PC-9 (cell line): ENCODE measurements at regions not wholly inside any gene's neighbourhood (a gene's known extent, or its start where the extent isn't known, plus 50 kb on each side); places are given as distances from the start of the nearest gene placed in this dataset.
A peak's percentile ranks its signal among the peaks of the same experiment; 100 is the strongest.

Experiments used
- BruUV-seq: library from RNA; stranded (reverse); fragments of 400-500 nt; replicated peaks from 2 replicates; lab custom pipeline; 2021; lab: Mats Ljungman, UMichigan
- CTCF ChIA-PET: fragments of 300-600 bp; sonication (Branson Sonifier 250); formaldehyde crosslinking; loops from one replicate; lab custom pipeline; 2022; ENCODE audit warnings: antibody characterized with exemption; lab: Charles Lee
- POLR2A ChIA-PET: fragments of 300-600 bp; sonication (Branson Sonifier 250); formaldehyde crosslinking; loops from one replicate; lab custom pipeline; 2022; ENCODE audit warnings: antibody characterized with exemption; ENCODE audit not compliant: unreplicated experiment; lab: Charles Lee
- DNase-seq, 2 experiments: peaks; one replicate each; pipeline versions ENCODE4 v3.0.0 to v3.0.0-alpha.2; 2015 to 2022; ENCODE audit warnings: mixed read lengths in 1 of 2
- H2AFZ ChIP-seq: fragments of 200-600 bp; sonication (generic); 2 replicates; pipeline ENCODE4 v1.8.1; 2017; ENCODE audit warnings: antibody characterized with exemption
- H3F3A ChIP-seq: fragments of 200-600 bp; sonication (generic); 2 replicates; pipeline ENCODE4 v1.8.1; 2017; ENCODE audit warnings: antibody characterized with exemption, mild to moderate bottlenecking, low read depth; ENCODE audit not compliant: insufficient read depth
- H3K27ac ChIP-seq: fragments of 200-600 bp; sonication (generic); 2 replicates; pipeline ENCODE4 v1.6.1; 2016; ENCODE audit warnings: mixed run types
- H3K27me3 ChIP-seq: fragments of 200-600 bp; sonication (generic); 2 replicates; pipeline ENCODE4 v1.6.1; 2016; ENCODE audit warnings: low read depth, mixed run types; ENCODE audit not compliant: insufficient read depth
- H3K36me3 ChIP-seq: fragments of 200-600 bp; sonication (generic); 2 replicates; pipeline ENCODE4 v1.6.1; 2016; ENCODE audit warnings: low read depth, mixed run types
- H3K4me1 ChIP-seq: fragments of 200-600 bp; sonication (generic); replicated peaks from 2 replicates; pipeline ENCODE4 v1.6.1; 2016; ENCODE audit warnings: mixed run types; ENCODE audit not compliant: insufficient read depth
- H3K4me2 ChIP-seq: fragments of 200-600 bp; sonication (generic); 2 replicates; pipeline ENCODE4 v1.6.1; 2017; ENCODE audit warnings: mixed run types
- H3K4me3 ChIP-seq: fragments of 200-600 bp; sonication (generic); 2 replicates; pipeline ENCODE4 v1.6.1; 2016; ENCODE audit warnings: mixed run types
- H3K79me2 ChIP-seq: fragments of 200-600 bp; sonication (generic); 2 replicates; pipeline ENCODE4 v1.6.1; 2017; ENCODE audit warnings: low read depth, mixed run types
- H3K9me2 ChIP-seq: fragments of 200-600 bp; sonication (generic); 2 replicates; pipeline ENCODE4 v1.8.1; 2017; ENCODE audit warnings: mild to moderate bottlenecking; ENCODE audit not compliant: insufficient read depth
- H3K9me3 ChIP-seq: fragments of 200-600 bp; sonication (generic); 2 replicates; pipeline ENCODE4 v1.8.1; 2016; ENCODE audit warnings: low read depth; ENCODE audit not compliant: insufficient read depth
- H4K20me1 ChIP-seq: fragments of 200-600 bp; sonication (generic); 2 replicates; pipeline ENCODE4 v1.8.1; 2017; ENCODE audit not compliant: insufficient read depth
- EZH2 ChIP-seq: fragments of 200-600 bp; sonication (generic); IDR thresholded peaks from 2 replicates; pipeline ENCODE4 v1.8.0; 2017; ENCODE audit warnings: antibody characterized with exemption, low read depth
- intact Hi-C: fragments of 100-400 bp; cut with micrococcal nuclease; formaldehyde crosslinking; loops from one replicate; pipeline ENCODE4 v1.10.0; 2022; ENCODE audit not compliant: unreplicated experiment
- TF ChIP-seq, protein P1 (sequence below): fragments of 200-600 bp; sonication (generic); conservative IDR thresholded peaks from 2 replicates; pipeline ENCODE4 v1.6.1; 2017; ENCODE audit warnings: mixed run types, antibody characterized with exemption, mild to moderate bottlenecking, moderate library complexity

- no peak for DNase-seq
- Histone ChIP-seq H4K20me1 (no peaks in the 10 kb centered on the region; the same call in 1 of the 2 replicates), H3K4me2 (no peak overlapping the region), H3K4me1 (no peaks in the 10 kb centered on the region), H2AFZ (no peak overlapping the region), H3K79me2 (no peaks in the 10 kb centered on the region), H3K9me3 (no peaks in the 10 kb centered on the region), H3K4me3 (no peak overlapping the region), H3F3A (no peaks in the 10 kb centered on the region), H3K36me3 (no peaks in the 10 kb centered on the region), H3K9me2 (0 out of 2 replicates have a peak, but pooled peaks cover 4% of the 10 kb centered on the region), H3K27ac (no peak overlapping the region), H3K27me3 (no peaks in the 10 kb centered on the region)
- TF ChIP-seq EZH2: no peak
- TF ChIP-seq, protein P1, sequence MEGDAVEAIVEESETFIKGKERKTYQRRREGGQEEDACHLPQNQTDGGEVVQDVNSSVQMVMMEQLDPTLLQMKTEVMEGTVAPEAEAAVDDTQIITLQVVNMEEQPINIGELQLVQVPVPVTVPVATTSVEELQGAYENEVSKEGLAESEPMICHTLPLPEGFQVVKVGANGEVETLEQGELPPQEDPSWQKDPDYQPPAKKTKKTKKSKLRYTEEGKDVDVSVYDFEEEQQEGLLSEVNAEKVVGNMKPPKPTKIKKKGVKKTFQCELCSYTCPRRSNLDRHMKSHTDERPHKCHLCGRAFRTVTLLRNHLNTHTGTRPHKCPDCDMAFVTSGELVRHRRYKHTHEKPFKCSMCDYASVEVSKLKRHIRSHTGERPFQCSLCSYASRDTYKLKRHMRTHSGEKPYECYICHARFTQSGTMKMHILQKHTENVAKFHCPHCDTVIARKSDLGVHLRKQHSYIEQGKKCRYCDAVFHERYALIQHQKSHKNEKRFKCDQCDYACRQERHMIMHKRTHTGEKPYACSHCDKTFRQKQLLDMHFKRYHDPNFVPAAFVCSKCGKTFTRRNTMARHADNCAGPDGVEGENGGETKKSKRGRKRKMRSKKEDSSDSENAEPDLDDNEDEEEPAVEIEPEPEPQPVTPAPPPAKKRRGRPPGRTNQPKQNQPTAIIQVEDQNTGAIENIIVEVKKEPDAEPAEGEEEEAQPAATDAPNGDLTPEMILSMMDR: no peak
- intact Hi-C loops: no loop called here
- CTCF ChIA-PET: no interaction called here
- POLR2A ChIA-PET: no interaction called here
- BruUV-seq: no TSS peak
Measured at GRCh38 chr11:82321206-82321605, 412.5 kb downstream of the FAM181B start.

DNA sequence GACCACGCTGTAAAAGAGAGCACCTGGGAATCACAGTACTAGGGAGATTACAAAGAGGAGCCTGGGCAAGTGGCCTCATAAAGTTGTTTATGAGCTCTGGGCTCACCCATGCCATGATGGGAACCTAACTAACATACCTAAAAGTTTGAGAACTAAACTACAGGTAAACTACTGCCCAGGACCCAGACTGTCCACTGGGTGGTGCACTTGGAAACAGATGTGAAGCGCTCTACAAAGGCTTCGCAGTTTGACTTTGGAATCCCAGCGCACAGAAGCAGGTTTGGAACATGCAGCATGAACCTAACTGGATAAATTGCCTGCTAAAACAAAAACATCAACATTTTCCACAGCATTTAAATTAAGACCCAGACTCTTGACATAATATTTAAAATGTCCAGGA is 418.6 kb downstream of the FAM181B start:
- intact Hi-C loops: no loop called here
- DNase-seq: peak in 1 of 2 experiments; percentile 5
- Histone ChIP-seq H4K20me1 (no peaks in the 10 kb centered on the region; the same call in 1 of the 2 replicates), H3K4me1 (no peaks in the 10 kb centered on the region), H3K9me3 (no peaks in the 10 kb centered on the region), H2AFZ (no peak overlapping the region), H3K79me2 (no peaks in the 10 kb centered on the region), H3K36me3 (no peaks in the 10 kb centered on the region), H3K4me3 (no peak overlapping the region), H3K4me2 (no peak overlapping the region), H3K27me3 (no peaks in the 10 kb centered on the region), H3F3A (no peaks in the 10 kb centered on the region), H3K9me2 (0 out of 2 replicates have a peak, but pooled peaks cover 4% of the 10 kb centered on the region), H3K27ac (no peak overlapping the region)
- CTCF ChIA-PET: no interaction called here
- no TSS peak for BruUV-seq
- POLR2A ChIA-PET: no interaction called here
- TF ChIP-seq, protein P1: peak; percentile 61
- no peak for TF ChIP-seq EZH2

DNA sequence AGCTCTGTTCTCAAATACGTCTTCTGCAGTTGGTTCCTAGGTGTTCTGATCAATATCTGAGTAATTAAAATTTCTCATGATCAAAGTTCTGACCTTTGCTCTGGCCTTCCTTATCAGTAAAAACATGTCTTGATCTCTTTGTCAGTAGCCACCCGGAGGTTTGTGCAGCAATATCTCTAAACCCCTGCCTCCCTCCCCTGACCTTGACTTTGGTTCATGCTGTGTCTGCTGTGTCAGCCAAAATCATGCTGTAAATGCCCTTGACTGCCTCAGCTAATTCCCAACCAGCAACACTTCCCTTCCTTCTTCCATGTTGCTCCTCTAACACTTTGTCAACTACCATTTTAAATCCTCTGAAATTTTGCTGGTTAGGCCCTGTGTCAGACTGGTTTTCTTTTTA is 424.7 kb downstream of the FAM181B start:
- CTCF ChIA-PET: no interaction called here
- Histone ChIP-seq H4K20me1 (no peaks in the 10 kb centered on the region), H3F3A (no peaks in the 10 kb centered on the region), H3K4me3 (no peak overlapping the region), H3K36me3 (no peaks in the 10 kb centered on the region), H3K27me3 (no peaks in the 10 kb centered on the region), H3K9me3 (no peaks in the 10 kb centered on the region), H3K79me2 (no peaks in the 10 kb centered on the region), H3K4me1 (no peaks in the 10 kb centered on the region), H3K4me2 (no peak overlapping the region), H2AFZ (no peak overlapping the region), H3K9me2 (no peaks in the 10 kb centered on the region), H3K27ac (no peak overlapping the region)
- POLR2A ChIA-PET: no interaction called here
- BruUV-seq: no TSS peak
- DNase-seq: no peak
- no peak for TF ChIP-seq EZH2
- TF ChIP-seq, protein P1: no peak
- intact Hi-C loops: no loop called here
